IMR-90 (cell line): ENCODE measurements at regions not wholly inside any gene's neighbourhood (a gene's known extent, or its start where the extent isn't known, plus 50 kb on each side); places are given as distances from the start of the nearest gene placed in this dataset.
A peak's percentile ranks its signal among the peaks of the same experiment; 100 is the strongest.

Experiments
- ATAC-seq: fragments of 200-7000 bp; cut with Tn5 transposase; 2 replicates; pipeline ENCODE4 v1.9.1; 2020; ENCODE audit warnings: low read depth, mild to moderate bottlenecking, moderate library complexity
- BruUV-seq: library from RNA; stranded (reverse); fragments of 400-500 nt; replicated peaks from 2 replicates; lab custom pipeline; 2021; lab: Mats Ljungman, UMichigan
- CTCF ChIA-PET: fragments of 300-600 bp; formaldehyde crosslinking; extraction: SDS; loops from one replicate; lab custom pipeline; 2021; ENCODE audit warnings: antibody characterized with exemption; lab: Yijun Ruan, JAX
- POLR2A ChIA-PET: fragments of 300-600 bp; sonication (Branson Sonifier 250); formaldehyde crosslinking; loops from one replicate; lab custom pipeline; 2022; ENCODE audit warnings: antibody characterized with exemption; ENCODE audit not compliant: unreplicated experiment; lab: Charles Lee
- DNase-seq: peaks from one replicate; pipeline ENCODE4 v3.0.0; 2013
- H2AFZ ChIP-seq: replicated peaks from 2 replicates; pipeline ENCODE3; 2013; ENCODE audit warnings: low read length, mild to moderate bottlenecking; ENCODE audit not compliant: poor library complexity
- H2AK5ac ChIP-seq: 2 replicates; pipeline ENCODE4 v1.6.1; 2013; ENCODE audit warnings: low read depth, low read length, inconsistent platforms
- H2AK9ac ChIP-seq: replicated peaks from 2 replicates; pipeline ENCODE3; 2013; ENCODE audit warnings: mild to moderate bottlenecking, low read depth, low read length, moderate library complexity; ENCODE audit not compliant: poor library complexity
- H2BK120ac ChIP-seq: 2 replicates; pipeline ENCODE4 v1.6.1; 2013; ENCODE audit warnings: low read depth, low read length, inconsistent platforms
- H2BK15ac ChIP-seq: 3 replicates; pipeline ENCODE4 v1.6.1; 2013; ENCODE audit warnings: low read depth, low read length, inconsistent platforms
- H2BK20ac ChIP-seq: 2 replicates; pipeline ENCODE4 v1.6.1; 2013; ENCODE audit warnings: low read depth, mild to moderate bottlenecking, inconsistent platforms, low read length, moderate library complexity
- H2BK5ac ChIP-seq: 2 replicates; pipeline ENCODE4 v1.6.1; 2013; ENCODE audit warnings: mild to moderate bottlenecking, low read depth, low read length, inconsistent platforms; ENCODE audit not compliant: poor library complexity, severe bottlenecking
- H3K14ac ChIP-seq: replicated peaks from 2 replicates; pipeline ENCODE4 v1.6.1; 2013; ENCODE audit warnings: low read depth, low read length, inconsistent platforms
- H3K18ac ChIP-seq: 2 replicates; pipeline ENCODE4 v1.6.1; 2013; ENCODE audit warnings: low read depth, low read length, control low read depth
- H3K23ac ChIP-seq: 2 replicates; pipeline ENCODE4 v1.6.1; 2013; ENCODE audit warnings: low read depth, low read length, inconsistent platforms
- H3K27ac ChIP-seq: 2 replicates; pipeline ENCODE4 v1.5.1; 2013; ENCODE audit warnings: mild to moderate bottlenecking, control low read depth, low read length; ENCODE audit not compliant: insufficient read depth
- H3K27me3 ChIP-seq: 2 replicates; pipeline ENCODE4 v1.6.1; 2013; ENCODE audit warnings: low read length; ENCODE audit not compliant: control insufficient read depth, insufficient read depth
- H3K36me3 ChIP-seq: 2 replicates; pipeline ENCODE4 v1.6.1; 2013; ENCODE audit warnings: low read length, mixed read lengths; ENCODE audit not compliant: control insufficient read depth, insufficient read depth
- H3K4ac ChIP-seq: 2 replicates; pipeline ENCODE4 v1.6.1; 2013; ENCODE audit warnings: low read depth, low read length, inconsistent platforms
- H3K4me1 ChIP-seq: 2 replicates; pipeline ENCODE4 v1.6.1; 2013; ENCODE audit warnings: low read length, mixed read lengths; ENCODE audit not compliant: control insufficient read depth, insufficient read depth
- H3K4me2 ChIP-seq: 2 replicates; pipeline ENCODE4 v1.6.1; 2013; ENCODE audit warnings: low read depth, mild to moderate bottlenecking, control low read depth, low read length, moderate library complexity
- H3K4me3 ChIP-seq: 2 replicates; pipeline ENCODE4 v1.5.1; 2013; ENCODE audit warnings: low read depth, mild to moderate bottlenecking, control low read depth, low read length, moderate library complexity; ENCODE audit not compliant: insufficient read depth
- H3K56ac ChIP-seq: 2 replicates; pipeline ENCODE4 v1.6.1; 2013; ENCODE audit warnings: low read length, inconsistent platforms; ENCODE audit not compliant: insufficient read depth; ENCODE audit errors: extremely low read depth
- H3K79me1 ChIP-seq, 2 experiments: 2 replicates each; pipeline ENCODE4 v1.6.1; 2013; ENCODE audit warnings: low read length in 2 of 2, inconsistent platforms in 1 of 2, low read depth in 1 of 2
- H3K9ac ChIP-seq: 2 replicates; pipeline ENCODE4 v1.6.1; 2013; ENCODE audit warnings: low read depth, low read length, control low read depth
- H3K9me1 ChIP-seq: 2 replicates; pipeline ENCODE4 v1.6.1; 2013; ENCODE audit warnings: low read length, inconsistent platforms; ENCODE audit not compliant: insufficient read depth
- H3K9me3 ChIP-seq: 2 replicates; pipeline ENCODE4 v1.6.1; 2013; ENCODE audit warnings: low read length; ENCODE audit not compliant: control insufficient read depth, insufficient read depth
- H4K20me1 ChIP-seq: 2 replicates; pipeline ENCODE4 v1.6.1; 2013; ENCODE audit warnings: low read length, inconsistent platforms; ENCODE audit not compliant: insufficient read depth
- H4K5ac ChIP-seq: 2 replicates; pipeline ENCODE4 v1.6.1; 2013; ENCODE audit warnings: mild to moderate bottlenecking, low read depth, low read length, control low read depth
- H4K8ac ChIP-seq, 2 experiments: 2 replicates each; pipeline ENCODE4 v1.6.1; 2013; ENCODE audit warnings: low read depth in 2 of 2, low read length in 2 of 2, control low read depth in 1 of 2, inconsistent platforms in 1 of 2
- H4K91ac ChIP-seq: 2 replicates; pipeline ENCODE4 v1.6.1; 2013; ENCODE audit warnings: low read depth, low read length, inconsistent platforms; ENCODE audit not compliant: insufficient read depth
- BHLHE40 ChIP-seq: fragments of 150-350 bp; IDR thresholded peaks from 2 replicates; pipeline ENCODE4 v1.6.1; 2016; ENCODE audit warnings: mild to moderate bottlenecking, low read depth, low read length
- CTCF ChIP-seq: conservative IDR thresholded peaks from 2 replicates; pipeline ENCODE4 v1.5.1; 2012; ENCODE audit warnings: mild to moderate bottlenecking, low read depth, low read length, improper control_type of control experiment
- FOS ChIP-seq: fragments of 150-350 bp; IDR thresholded peaks from 2 replicates; pipeline ENCODE4 v1.6.1; 2016; ENCODE audit warnings: low read depth, low read length
- MAZ ChIP-seq: IDR thresholded peaks from 2 replicates; pipeline ENCODE4 v1.6.1; 2012; ENCODE audit warnings: low read depth, mild to moderate bottlenecking, low read length, improper control_type of control experiment, moderate library complexity, borderline replicate concordance
- MXI1 ChIP-seq: IDR thresholded peaks from 2 replicates; pipeline ENCODE4 v1.6.1; 2012; ENCODE audit warnings: low read depth, mild to moderate bottlenecking, low read length, moderate library complexity, borderline replicate concordance
- RAD21 ChIP-seq: IDR thresholded peaks from 2 replicates; pipeline ENCODE4 v1.6.1; 2012; ENCODE audit warnings: low read length, improper control_type of control experiment
- WGBS, 2 experiments: methylation state at CpG; one replicate each; pipeline versions ENCODE4 v1.1.5 to v1.1.7; 2013; ENCODE audit warnings: missing lambda C conversion rate in 2 of 2; ENCODE audit not compliant: insufficient read length in 1 of 2; ENCODE audit errors: extremely low coverage in 2 of 2; 5-methylcytosine and 5-hydroxymethylcytosine counted together
- dilution Hi-C: fragments of 300-500 bp; cut with HindIII; formaldehyde crosslinking; loops from one replicate; pipeline ENCODE4 v1.14.3; 2018; ENCODE audit warnings: low sequenced_read_pairs; ENCODE audit not compliant: unreplicated experiment
- in situ Hi-C: fragments of 300-500 bp; cut with MboI; formaldehyde crosslinking; loops from 3 replicates; pipeline ENCODE4 v1.14.3; 2019; ENCODE audit warnings: low sequenced_read_pairs, inconsistent platforms, mixed read lengths
- intact Hi-C: fragments of 100-400 bp; cut with micrococcal nuclease; formaldehyde crosslinking; loops from 2 replicates; pipeline ENCODE4 v1.10.0; 2022

- Histone ChIP-seq H2AK5ac (no peak overlapping the region), H3K56ac (no peak overlapping the region), H3K27ac (no peak overlapping the region), H2AK9ac (no peak overlapping the region), H4K91ac (no peak overlapping the region), H3K9ac (no peak overlapping the region), H3K36me3 (no peaks in the 10 kb centered on the region), H3K4me2 (peak overlapping the region; percentile 52), H4K20me1 (no peaks in the 10 kb centered on the region), H3K4me1 (peaks cover 13% of the 10 kb centered on the region), H3K4ac (no peak overlapping the region), H3K27me3 (peaks cover 3% of the 10 kb centered on the region; the same call in 1 of the 2 replicates), H3K4me3 (no peak overlapping the region), H3K14ac (no peak overlapping the region), H3K23ac (no peak overlapping the region), H2BK120ac (no peak overlapping the region), H2BK15ac (no peak overlapping the region), H4K5ac (no peak overlapping the region), H2BK20ac (no peak overlapping the region), H3K18ac (no peak overlapping the region), H3K79me1 (no peaks in the 10 kb centered on the region), H4K8ac (no peak overlapping the region), H3K9me3 (no peaks in the 10 kb centered on the region), H2BK5ac (no peak overlapping the region), H3K9me1 (peaks cover 9% of the 10 kb centered on the region; the same call in 1 of the 2 replicates), H2AFZ (no peak overlapping the region)
- POLR2A ChIA-PET = no interaction called here
- ATAC-seq (peak; percentile 77), DNase-seq (peak; percentile 83)
- CTCF ChIA-PET = no interaction called here
- peak; percentile 71 for TF ChIP-seq BHLHE40
- no peak for TF ChIP-seq CTCF
- TF ChIP-seq RAD21 = no peak
- no peak for TF ChIP-seq MXI1
- no peak for TF ChIP-seq MAZ
- peak; percentile 57 for TF ChIP-seq FOS
- no TSS peak for BruUV-seq
- in situ Hi-C loops (no loop called here), dilution Hi-C loops (no loop called here), intact Hi-C loops (no loop called here)
- 83% methylated on average over 1 of the region's 5 CpGs; no CpG with 5 or more reads in 1 of the 2 experiments for WGBS, 2 experiments
Observed at GRCh38 chr22:22721681-22722354, 77.4 kb downstream of the GGTLC2 start.
